CD4-positive, alpha-beta T cell (primary cell): ENCODE measurements at regions not wholly inside any gene's neighbourhood (a gene's known extent, or its start where the extent isn't known, plus 50 kb on each side); places are given as distances from the start of the nearest gene placed in this dataset.
"Not testable (repeated sequence)": the region's sequence is repeated elsewhere in the genome, so short reads cannot be mapped to it uniquely, and the experiment has no call there.

Source experiments
- ATAC-seq: fragments of 200-7000 bp; cut with Tn5 transposase; one replicate; pipeline ENCODE4 v1.10.0; 2022; ENCODE audit warnings: mild to moderate bottlenecking; ENCODE audit not compliant: poor library complexity
- CTCF ChIA-PET: fragments of 350-600 bp; sonication (Branson Sonifier 250); formaldehyde crosslinking; loops from one replicate; lab custom pipeline; 2021; ENCODE audit warnings: antibody characterized with exemption, inconsistent platforms; lab: Charles Lee
- POLR2A ChIA-PET: fragments of 350-600 bp; sonication (Branson Sonifier 250); formaldehyde crosslinking; loops from one replicate; lab custom pipeline; 2021; ENCODE audit warnings: antibody characterized with exemption, inconsistent platforms; lab: Charles Lee
- DNase-seq, 14 experiments: peaks; one replicate each; pipeline ENCODE4 v3.0.0-alpha.2; 2013 to 2020; ENCODE audit warnings: mixed read lengths in 2 of 14
- H3K27ac ChIP-seq, 2 donors: one replicate each; pipeline versions ENCODE4 v1.5.1 to v1.7.0; 2013; ENCODE audit warnings: low read length in 2 of 2, low read depth in 1 of 2, mild to moderate bottlenecking in 1 of 2
- H3K27me3 ChIP-seq, 2 experiments: 1 replicate in 1 of 2; 2 replicates in 1 of 2; pipeline versions ENCODE4 v1.6.1 to v1.7.0; 2013; ENCODE audit warnings: low read length in 2 of 2, control low read depth in 1 of 2, mild to moderate bottlenecking in 1 of 2, moderate library complexity in 1 of 2; ENCODE audit not compliant: insufficient read depth in 2 of 2, control insufficient read depth in 1 of 2
- H3K36me3 ChIP-seq: one replicate; pipeline ENCODE4 v1.6.1; 2013; ENCODE audit warnings: low read length, control low read depth; ENCODE audit not compliant: insufficient read depth
- H3K4me1 ChIP-seq: one replicate; pipeline ENCODE4 v1.6.1; 2013; ENCODE audit warnings: low read length, control low read depth; ENCODE audit not compliant: insufficient read depth
- H3K4me3 ChIP-seq: one replicate; pipeline ENCODE4 v1.5.1; 2013; ENCODE audit warnings: mild to moderate bottlenecking, low read length, moderate library complexity
- H3K9me3 ChIP-seq, 2 experiments: 1 replicate in 1 of 2; 2 replicates in 1 of 2; pipeline versions ENCODE4 v1.6.1 to v1.7.0; 2013; ENCODE audit warnings: low read length in 2 of 2, mild to moderate bottlenecking in 2 of 2, control low read depth in 1 of 2, moderate library complexity in 1 of 2; ENCODE audit not compliant: control insufficient read depth in 1 of 2, insufficient read depth in 1 of 2
- H3K27ac Mint-ChIP-seq: one replicate; pipeline ENCODE4 v1.8.0; 2020; ENCODE audit warnings: mixed read lengths
- H3K27me3 Mint-ChIP-seq: one replicate; pipeline ENCODE4 v1.8.0; 2021; ENCODE audit warnings: mixed read lengths
- H3K36me3 Mint-ChIP-seq: one replicate; pipeline ENCODE4 v1.8.0; 2021; ENCODE audit warnings: low read depth, mixed read lengths
- H3K4me1 Mint-ChIP-seq: one replicate; pipeline ENCODE4 v1.8.0; 2021; ENCODE audit warnings: low read depth, mixed read lengths
- H3K4me3 Mint-ChIP-seq: one replicate; pipeline ENCODE4 v1.8.0; 2020; ENCODE audit warnings: mild to moderate bottlenecking, mixed read lengths
- H3K9me3 Mint-ChIP-seq: one replicate; pipeline ENCODE4 v1.8.0; 2020; ENCODE audit warnings: mixed read lengths
- CTCF ChIP-seq: fragments of 200-600 bp; IDR thresholded peaks from one replicate; pipeline ENCODE4 v1.8.0; 2022; ENCODE audit warnings: antibody characterized with exemption, mild to moderate bottlenecking
- intact Hi-C, 2 experiments: fragments of 100-400 bp; cut with DNase I in 1 of 2; cut with micrococcal nuclease in 1 of 2; formaldehyde crosslinking; loops; one replicate each; pipeline versions ENCODE4 v1.15.1 to v1.9.0; 2023 to 2025; cut with DNase I, micrococcal nuclease

- ChIA-PET CTCF (no interaction called here), POLR2A (no interaction called here)
- ATAC-seq (no peak), DNase-seq (no peak)
- Histone ChIP-seq H3K36me3 (no peaks in the 10 kb centered on the region), H3K4me1 (no peaks in the 10 kb centered on the region), H3K27me3 (no peaks in the 10 kb centered on the region), H3K27ac (no peak overlapping the region), H3K9me3 (peaks cover 0 to 5% of the 10 kb centered on the region in 2 experiments), H3K4me3 (no peak overlapping the region)
- intact Hi-C loops, result no loop called here
- Mint-ChIP-seq H3K27me3 (no peaks in the 10 kb centered on the region), H3K27ac (no peak overlapping the region), H3K4me1 (no peaks in the 10 kb centered on the region), H3K36me3 (no peaks in the 10 kb centered on the region), H3K9me3 (peaks cover 5% of the 10 kb centered on the region), H3K4me3 (no peak overlapping the region)
- no peak for TF ChIP-seq CTCF
These were observed 1187.1 kb upstream of the WWC1 start for GRCh38 chr5:167104351-167104750.

GRCh38 chr5:167105941-167106340 lies 1185.5 kb upstream of the WWC1 start:
- no peak for TF ChIP-seq CTCF
- H3K27ac Mint-ChIP-seq, result no peak overlapping the region
- H3K4me1 Mint-ChIP-seq, result no peaks in the 10 kb centered on the region
- no peak overlapping the region for H3K27ac ChIP-seq
- H3K36me3 Mint-ChIP-seq, result no peaks in the 10 kb centered on the region
- no peak for ATAC-seq
- DNase-seq, result no peak
- no peak overlapping the region for H3K4me3 ChIP-seq
- H3K9me3 ChIP-seq, result peaks cover 0 to 5% of the 10 kb centered on the region in 2 experiments
- H3K27me3 ChIP-seq, result no peaks in the 10 kb centered on the region
- ChIA-PET CTCF (no interaction called here), POLR2A (no interaction called here)
- H3K27me3 Mint-ChIP-seq, result no peaks in the 10 kb centered on the region
- peaks cover 11% of the 10 kb centered on the region for H3K9me3 Mint-ChIP-seq
- intact Hi-C loops, result no loop called here
- no peaks in the 10 kb centered on the region for H3K36me3 ChIP-seq
- no peak overlapping the region for H3K4me3 Mint-ChIP-seq
- H3K4me1 ChIP-seq, result no peaks in the 10 kb centered on the region

- Histone ChIP-seq H3K4me1 (no peaks in the 10 kb centered on the region), H3K9me3 (peaks cover 0 to 2% of the 10 kb centered on the region in 2 experiments), H3K27ac (no peak overlapping the region), H3K27me3 (no peaks in the 10 kb centered on the region), H3K4me3 (no peak overlapping the region), H3K36me3 (no peaks in the 10 kb centered on the region)
- ChIA-PET POLR2A (no interaction called here), CTCF (no interaction called here)
- no peak overlapping the region for H3K27ac Mint-ChIP-seq
- H3K9me3 Mint-ChIP-seq, result peaks cover 11% of the 10 kb centered on the region
- ATAC-seq (no peak), DNase-seq (no peak)
- no peaks in the 10 kb centered on the region for H3K4me1 Mint-ChIP-seq
- H3K27me3 Mint-ChIP-seq, result no peaks in the 10 kb centered on the region
- intact Hi-C loops, result no loop called here
- H3K4me3 Mint-ChIP-seq, result no peak overlapping the region
- TF ChIP-seq CTCF, result no peak
- H3K36me3 Mint-ChIP-seq, result no peaks in the 10 kb centered on the region
These were observed 1183.8 kb upstream of the WWC1 start for GRCh38 chr5:167107684-167108083.

- H3K4me1 ChIP-seq, H3K4me3 ChIP-seq, H3K4me1 Mint-ChIP-seq, H3K27ac ChIP-seq, ATAC-seq, CTCF ChIA-PET, H3K36me3 ChIP-seq, H3K36me3 Mint-ChIP-seq, H3K27me3 Mint-ChIP-seq, DNase-seq, H3K4me3 Mint-ChIP-seq, H3K9me3 ChIP-seq, H3K27me3 ChIP-seq, POLR2A ChIA-PET, intact Hi-C loops, H3K27ac Mint-ChIP-seq: not testable (repeated sequence)
- peaks cover 14% of the 10 kb centered on the region for H3K9me3 Mint-ChIP-seq
These were observed 1183.2 kb upstream of the WWC1 start for GRCh38 chr5:167108266-167108665.
